Heart right ventricle (tissue), 16 donors: ENCODE measurements at regions not wholly inside any gene's neighbourhood (a gene's known extent, or its start where the extent isn't known, plus 50 kb on each side); places are given as distances from the start of the nearest gene placed in this dataset.

Experiments used
- ATAC-seq, 8 donors: fragments of 200-7000 bp; cut with Tn5 transposase; one replicate each; pipeline ENCODE4 v1.9.1; 2020; ENCODE audit warnings: mild to moderate bottlenecking in 8 of 8, moderate library complexity in 8 of 8, moderate number of reproducible peaks in 1 of 8
- DNase-seq, 2 donors: peaks; one replicate each; pipeline ENCODE4 v3.0.0-alpha.2; 2020
- H3K27ac ChIP-seq, 10 donors: fragments of 200-600 bp; sonication (generic) in 2 of 10; one replicate each; pipeline versions ENCODE4 v1.5.0 to v1.8.0; 2020 to 2022; ENCODE audit warnings: mild to moderate bottlenecking in 3 of 10
- H3K27me3 ChIP-seq, 7 donors: fragments of 200-600 bp; one replicate each; pipeline ENCODE4 v1.8.0; 2021 to 2022; ENCODE audit warnings: mild to moderate bottlenecking in 2 of 7
- H3K36me3 ChIP-seq, 9 donors: fragments of 200-600 bp; sonication (generic) in 1 of 9; one replicate each; pipeline versions ENCODE4 v1.5.0 to v1.8.0; 2020 to 2022; ENCODE audit warnings: mild to moderate bottlenecking in 2 of 9
- H3K4me1 ChIP-seq, 9 donors: fragments of 200-600 bp; sonication (generic) in 1 of 9; one replicate each; pipeline versions ENCODE4 v1.5.0 to v1.8.0; 2020 to 2022; ENCODE audit warnings: mild to moderate bottlenecking in 4 of 9
- H3K4me3 ChIP-seq, 10 donors: fragments of 200-600 bp; sonication (generic) in 2 of 10; one replicate each; pipeline versions ENCODE4 v1.5.0 to v1.8.0; 2020 to 2022; ENCODE audit warnings: mild to moderate bottlenecking in 7 of 10, moderate library complexity in 2 of 10
- H3K9me3 ChIP-seq, 11 donors: fragments of 200-600 bp in 10 of 11; sonication (generic) in 2 of 11; one replicate each; pipeline versions ENCODE4 v1.5.0 to v1.8.0; 2013 to 2022; ENCODE audit warnings: mild to moderate bottlenecking in 2 of 11, control low read depth in 1 of 11, moderate library complexity in 1 of 11
- CTCF ChIP-seq, 9 donors: fragments of 200-600 bp; sonication (generic) in 2 of 9; IDR thresholded peaks; one replicate each; pipeline versions ENCODE4 v1.5.0 to v1.8.0; 2021 to 2022; ENCODE audit warnings: antibody characterized with exemption in 9 of 9, mild to moderate bottlenecking in 5 of 9, moderate library complexity in 1 of 9
- WGBS, 2 donors: extraction: QIAGEN DNeasy Blood & Tissue Kit; methylation state at CpG; one replicate each; pipeline ENCODE4 v1.1.7; 2013; ENCODE audit warnings: inconsistent platforms in 1 of 2; 5-methylcytosine and 5-hydroxymethylcytosine counted together
- intact Hi-C, 10 donors: fragments of 100-400 bp; cut with DNase I; formaldehyde crosslinking; loops; one replicate each; pipeline versions ENCODE4 v1.11.1 to v1.14.2; 2022
- donor health status: Arrhythmogenic right ventricular cardiomyopathy.
- donor health status: ischemic (EF 13 %, LVEDD 7.1; RV severe dilation, severe dysfunction).
- donor health status: healthy with polysubstance abuse.
- donor health status: DM: no; HTN: yes; CAD: no.
- donor health status: DM: no; HTN: no; CAD: no.
- donor health status: ischemic (EF 25% LVEDD 6.9; RV normal size, moderate dysfunction).
- donor health status: ischemic (EF 25% LVEDD 5.7; RV mildly dilated, moderate dysfunction).
- donor health status: healthy.
- donor health status: DM: yes; HTN: yes; CAD: no.
- donor health status: Ischemic cardiomyopathy.
- donor health status: ischemic (EF 35%, LVEDD 5.7; RV mildly dilated, moderate dysfunction).
- donor health status: nonischemic (EF 11% LVEDD 7.7; RV severe dilation, severe dysfunction).
- donor health status: DM: yes; HTN: yes; CAD: no.
- donor health status: PGD.
- donor health status: ischemic (EF 29% LVEDD 5.4; RV normal size, mild dysfunction).
- donor health status: nonischemic (EF 23%, LVEDD 6.1; RV moderate dilation, normal function).

GRCh38 chr1:187837787-187838186 is 1009.0 kb downstream of the PLA2G4A start:
- TF ChIP-seq CTCF (IDR thresholded peaks at IDR 0.05): no peak
- WGBS, 2 donors: 68 to 76% methylated on average over 2 of the region's 2 CpGs
- H3K27ac ChIP-seq: no peak overlapping the region
- peaks cover 0 to 18% (median 0%) of the 10 kb centered on the region in 11 donors for H3K9me3 ChIP-seq
- ATAC-seq (no peak), DNase-seq (no peak)
- H3K36me3 ChIP-seq: no peaks in the 10 kb centered on the region
- no peaks in the 10 kb centered on the region for H3K27me3 ChIP-seq
- no peak overlapping the region for H3K4me3 ChIP-seq
- intact Hi-C loops: no loop called here
- peaks cover 0 to 14% (median 6%) of the 10 kb centered on the region in 9 donors for H3K4me1 ChIP-seq

GRCh38 chr1:187838335-187839293 is 1009.9 kb downstream of the PLA2G4A start:
- Histone ChIP-seq H3K36me3 (no peaks in the 10 kb centered on the region), H3K4me3 (no peak overlapping the region), H3K27me3 (no peaks in the 10 kb centered on the region), H3K9me3 (peaks cover 0 to 13% (median 0%) of the 10 kb centered on the region in 11 donors), H3K4me1 (peaks cover 0 to 14% (median 6%) of the 10 kb centered on the region in 9 donors), H3K27ac (no peak overlapping the region)
- WGBS, 2 donors: 57 to 59% methylated on average over 7 of the region's 7 CpGs
- DNase-seq (no peak), ATAC-seq (no peak)
- TF ChIP-seq CTCF (IDR thresholded peaks at IDR 0.05): no peak
- intact Hi-C loops: no loop called here

- Histone ChIP-seq H3K36me3 (no peaks in the 10 kb centered on the region), H3K27me3 (no peaks in the 10 kb centered on the region), H3K4me3 (no peak overlapping the region), H3K4me1 (peaks cover 0 to 14% (median 6%) of the 10 kb centered on the region in 9 donors), H3K27ac (peak overlapping the region in 3 of 10 donors; percentile 31 to 52 (median 35)), H3K9me3 (peaks cover 0 to 3% (median 0%) of the 10 kb centered on the region in 11 donors)
- intact Hi-C loops: loop anchor here in 1 of 10 donors (10.0 kb wide), 1 partner anchor 715 kb away; no protein-coding TSS in a partner anchor
- 57 to 61% methylated on average over 2 of the region's 2 CpGs for WGBS, 2 donors
- DNase-seq (no peak), ATAC-seq (no peak)
- TF ChIP-seq CTCF (IDR thresholded peaks at IDR 0.05): no peak
Observed at GRCh38 chr1:187839873-187840272, 1011.1 kb downstream of the PLA2G4A start.

- ATAC-seq (peak in 6 of 8 donors; percentile 33 to 88 (median 74)), DNase-seq (no peak)
- no peaks in the 10 kb centered on the region for H3K9me3 ChIP-seq
- H3K36me3 ChIP-seq: no peaks in the 10 kb centered on the region
- H3K27me3 ChIP-seq: no peaks in the 10 kb centered on the region
- H3K27ac ChIP-seq: peak overlapping the region in 2 of 10 donors; percentile 35 to 52
- TF ChIP-seq CTCF (IDR thresholded peaks at IDR 0.05): no peak
- peaks cover 0 to 14% (median 6%) of the 10 kb centered on the region in 9 donors for H3K4me1 ChIP-seq
- intact Hi-C loops: loop anchor here in 1 of 10 donors (10.0 kb wide), 1 partner anchor 716 kb away; no protein-coding TSS in a partner anchor
- 10 to 12% methylated on average over 1 of the region's 1 CpG for WGBS, 2 donors
- H3K4me3 ChIP-seq: no peak overlapping the region
Observed at GRCh38 chr1:187840557-187840956, 1011.8 kb downstream of the PLA2G4A start.
